IMR-90 (cell line): ENCODE measurements at regions not wholly inside any gene's neighbourhood (a gene's known extent, or its start where the extent isn't known, plus 50 kb on each side); places are given as distances from the start of the nearest gene placed in this dataset.

Source experiments
- CTCF ChIP-seq: conservative IDR thresholded peaks from 2 replicates; pipeline ENCODE4 v1.5.1; 2012; ENCODE audit warnings: mild to moderate bottlenecking, low read depth, low read length, improper control_type of control experiment
- FOS ChIP-seq: fragments of 150-350 bp; IDR thresholded peaks from 2 replicates; pipeline ENCODE4 v1.6.1; 2016; ENCODE audit warnings: low read depth, low read length
- MAFK ChIP-seq: IDR thresholded peaks from 2 replicates; pipeline ENCODE4 v1.6.1; 2012; ENCODE audit warnings: low read depth, low read length, improper control_type of control experiment
- POLR2A ChIP-seq: IDR thresholded peaks from 2 replicates; pipeline ENCODE4 v1.6.1; 2012; ENCODE audit warnings: mild to moderate bottlenecking, low read depth, low read length
- RCOR1 ChIP-seq: IDR thresholded peaks from 2 replicates; pipeline ENCODE4 v1.6.1; 2012; ENCODE audit warnings: mild to moderate bottlenecking, low read length, improper control_type of control experiment; ENCODE audit not compliant: insufficient replicate concordance
- SMC3 ChIP-seq: fragments of 150-350 bp; IDR thresholded peaks from 2 replicates; pipeline ENCODE4 v1.6.1; 2016; ENCODE audit warnings: low read depth, mild to moderate bottlenecking, antibody characterized with exemption, low read length, moderate library complexity

GRCh38 chrX:87846956-87847355 is 329.4 kb downstream of the KLHL4 start:
- TF ChIP-seq CTCF, result no peak
- TF ChIP-seq POLR2A, result no peak
- no peak for TF ChIP-seq MAFK
- TF ChIP-seq FOS, result no peak
- no peak for TF ChIP-seq SMC3
- no peak for TF ChIP-seq RCOR1
